Activated naive CD4-positive, alpha-beta T cell treated with anti-CD3 and anti-CD28 coated beads, Interleukin-2, amount 50 U/mL, for 72 hours (primary cell): ENCODE measurements at regions not wholly inside any gene's neighbourhood (a gene's known extent, or its start where the extent isn't known, plus 50 kb on each side); places are given as distances from the start of the nearest gene placed in this dataset.
"Not testable (repeated sequence)": the region's sequence is repeated elsewhere in the genome, so short reads cannot be mapped to it uniquely, and the experiment has no call there.

Experiments used
- ATAC-seq, 2 donors: fragments of 150-1000 bp; cut with Tn5 transposase; 2 replicates each; pipeline ENCODE4 v1.10.0; 2021; ENCODE audit warnings: mild to moderate bottlenecking in 2 of 2, moderate library complexity in 2 of 2
- DNase-seq, 2 donors: peaks; one replicate each; pipeline ENCODE4 v3.0.0; 2021 to 2022; ENCODE audit warnings: low spot score in 2 of 2
- H3K27ac Mint-ChIP-seq, 2 donors: one replicate each; pipeline ENCODE4 v1.8.0; 2022; ENCODE audit warnings: mild to moderate bottlenecking in 2 of 2, mixed read lengths in 2 of 2
- H3K36me3 Mint-ChIP-seq, 2 donors: one replicate each; pipeline ENCODE4 v1.8.0; 2022; ENCODE audit warnings: mixed read lengths in 2 of 2
- H3K9me3 Mint-ChIP-seq, 2 donors: one replicate each; pipeline ENCODE4 v1.8.0; 2022; ENCODE audit warnings: mixed read lengths in 2 of 2

DNA sequence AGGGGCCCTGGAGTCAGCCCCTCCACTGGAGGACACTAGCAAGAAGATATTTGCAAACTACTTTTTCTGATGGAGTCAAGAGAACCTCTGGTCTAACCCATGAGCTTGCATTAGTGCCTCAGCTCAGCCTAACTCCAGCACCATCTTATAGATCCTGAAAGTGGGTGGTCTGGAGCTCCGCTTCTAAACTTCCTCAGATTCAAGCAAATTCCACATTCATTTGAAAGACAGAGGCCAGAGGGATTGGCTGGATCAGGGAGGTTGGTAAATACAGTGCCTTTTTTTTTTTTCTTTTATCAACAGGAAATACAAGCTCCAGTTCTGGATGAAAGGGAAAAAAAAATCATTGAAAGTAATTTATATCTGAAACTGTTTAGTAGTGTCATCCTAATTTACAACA lies 99.9 kb downstream of the ENC1 start:
- no peak overlapping the region for H3K27ac Mint-ChIP-seq
- no peak for ATAC-seq

DNA sequence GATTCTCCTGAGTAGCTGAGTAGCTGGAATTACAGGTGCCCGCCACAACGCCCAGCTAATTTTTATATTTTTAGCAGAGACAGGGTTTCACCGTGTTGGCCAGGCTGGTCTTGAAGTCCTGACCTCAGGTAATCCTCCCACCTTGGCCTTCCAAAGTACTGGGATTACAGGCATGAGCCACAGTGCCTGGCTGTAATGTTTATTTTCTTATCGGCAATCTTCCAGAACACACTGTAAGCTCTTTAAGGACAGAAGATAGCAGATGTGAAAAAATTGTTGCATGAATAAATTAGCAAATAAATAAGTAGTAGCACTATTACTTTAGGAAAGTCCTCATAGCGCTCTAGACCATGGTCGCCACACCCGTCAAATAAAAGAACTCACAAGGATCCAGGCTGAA lies 100.5 kb downstream of the ENC1 start:
- H3K9me3 Mint-ChIP-seq: no peaks in the 10 kb centered on the region

More for the DNA sequence above, 99.9 kb downstream of the ENC1 start:
- Mint-ChIP-seq H3K9me3 (no peaks in the 10 kb centered on the region), H3K36me3 (no peaks in the 10 kb centered on the region)
- no peak for DNase-seq

GRCh38 chr5:74538206-74538661 lies 102.3 kb downstream of the ENC1 start:
- H3K36me3 Mint-ChIP-seq: peaks cover 0 to 14% of the 10 kb centered on the region in 2 donors
- no peak for DNase-seq
- no peak for ATAC-seq
- H3K9me3 Mint-ChIP-seq: peaks cover 7 to 11% of the 10 kb centered on the region in 2 donors
- no peak overlapping the region for H3K27ac Mint-ChIP-seq

More for the DNA sequence above, 100.5 kb downstream of the ENC1 start:
- ATAC-seq: no peak
- DNase-seq: no peak
- Mint-ChIP-seq H3K27ac (no peak overlapping the region), H3K36me3 (no peaks in the 10 kb centered on the region)

DNA sequence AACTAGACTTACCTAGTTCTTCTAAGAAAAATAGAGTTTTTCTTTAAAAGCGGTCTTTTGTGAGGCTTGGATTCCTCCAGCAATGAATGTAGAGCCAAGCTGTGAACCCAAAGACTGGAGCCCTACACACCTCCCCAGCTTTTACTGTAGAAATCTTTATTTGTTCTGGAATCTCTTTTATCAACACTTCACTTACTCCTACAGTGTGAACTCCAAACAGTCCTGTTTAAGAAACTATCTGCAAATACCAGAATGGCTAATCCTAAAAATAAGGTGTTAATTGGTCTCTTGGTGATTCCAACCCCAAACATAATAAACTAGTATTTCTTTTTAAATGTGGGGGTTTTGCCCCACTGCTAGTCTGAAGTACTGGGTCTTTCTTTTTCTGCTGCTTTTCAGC lies 103.9 kb downstream of the ENC1 start:
- ATAC-seq (no peak), DNase-seq (no peak)
- H3K27ac Mint-ChIP-seq: no peak overlapping the region
- H3K36me3 Mint-ChIP-seq: peaks cover 0 to 18% of the 10 kb centered on the region in 2 donors
- H3K9me3 Mint-ChIP-seq: peaks cover 11 to 16% of the 10 kb centered on the region in 2 donors

DNA sequence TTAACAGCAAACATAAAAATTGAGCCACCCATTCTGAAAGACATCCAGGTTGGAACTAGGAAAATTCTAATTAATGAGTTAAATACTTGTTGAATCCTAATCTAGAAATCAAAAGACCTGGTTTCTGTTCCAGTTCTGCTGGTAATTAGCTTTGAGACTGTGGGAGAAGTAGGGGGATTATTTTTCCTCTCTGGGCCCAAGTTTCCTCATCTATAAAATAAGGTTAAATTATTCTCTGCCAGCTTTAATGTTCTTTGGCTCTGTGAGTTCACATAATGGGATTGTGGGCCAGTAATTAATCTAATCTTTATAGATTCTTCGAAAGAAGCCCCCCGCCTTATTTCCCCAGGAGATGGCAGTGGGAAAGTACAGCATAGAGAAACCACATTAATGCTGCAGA lies 104.6 kb downstream of the ENC1 start:
- ATAC-seq (no peak), DNase-seq (no peak)
- peaks cover 11 to 16% of the 10 kb centered on the region in 2 donors for H3K9me3 Mint-ChIP-seq
- peaks cover 0 to 18% of the 10 kb centered on the region in 2 donors for H3K36me3 Mint-ChIP-seq
- no peak overlapping the region for H3K27ac Mint-ChIP-seq

DNA sequence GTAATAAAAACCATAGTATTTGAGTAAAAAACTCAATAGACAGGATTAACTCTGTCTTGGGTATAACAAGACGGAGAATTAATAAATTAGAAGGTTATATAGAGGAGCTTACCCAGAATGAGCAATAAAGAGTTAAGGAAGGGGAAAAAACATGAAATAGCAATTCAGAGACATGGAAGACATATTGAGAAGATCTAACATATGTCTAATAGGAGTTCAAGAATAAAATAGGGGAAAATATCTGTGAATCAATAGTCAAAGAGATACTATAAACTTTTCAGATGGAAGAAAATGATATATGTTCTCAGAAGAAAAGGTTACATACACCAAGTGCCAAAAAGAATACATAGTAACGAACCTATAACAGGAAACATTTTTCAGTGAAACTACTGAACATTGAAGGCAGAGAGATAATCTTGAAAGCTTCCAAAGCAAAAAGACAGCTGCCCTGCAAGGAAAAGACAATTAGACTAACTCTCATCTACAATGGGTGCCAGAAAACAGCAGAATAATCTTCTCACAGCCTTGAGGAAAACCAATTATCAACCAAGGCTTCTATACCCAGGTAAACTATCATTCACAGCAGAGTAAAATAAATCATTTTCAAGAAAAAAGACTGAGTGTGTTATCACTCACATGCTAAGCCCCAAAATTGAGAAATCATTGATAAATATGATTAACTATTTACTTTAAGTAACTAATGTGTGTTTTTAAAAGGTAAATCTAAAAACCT lies 106.0 kb downstream of the ENC1 start:
- H3K36me3 Mint-ChIP-seq: peaks cover 0 to 18% of the 10 kb centered on the region in 2 donors

DNA sequence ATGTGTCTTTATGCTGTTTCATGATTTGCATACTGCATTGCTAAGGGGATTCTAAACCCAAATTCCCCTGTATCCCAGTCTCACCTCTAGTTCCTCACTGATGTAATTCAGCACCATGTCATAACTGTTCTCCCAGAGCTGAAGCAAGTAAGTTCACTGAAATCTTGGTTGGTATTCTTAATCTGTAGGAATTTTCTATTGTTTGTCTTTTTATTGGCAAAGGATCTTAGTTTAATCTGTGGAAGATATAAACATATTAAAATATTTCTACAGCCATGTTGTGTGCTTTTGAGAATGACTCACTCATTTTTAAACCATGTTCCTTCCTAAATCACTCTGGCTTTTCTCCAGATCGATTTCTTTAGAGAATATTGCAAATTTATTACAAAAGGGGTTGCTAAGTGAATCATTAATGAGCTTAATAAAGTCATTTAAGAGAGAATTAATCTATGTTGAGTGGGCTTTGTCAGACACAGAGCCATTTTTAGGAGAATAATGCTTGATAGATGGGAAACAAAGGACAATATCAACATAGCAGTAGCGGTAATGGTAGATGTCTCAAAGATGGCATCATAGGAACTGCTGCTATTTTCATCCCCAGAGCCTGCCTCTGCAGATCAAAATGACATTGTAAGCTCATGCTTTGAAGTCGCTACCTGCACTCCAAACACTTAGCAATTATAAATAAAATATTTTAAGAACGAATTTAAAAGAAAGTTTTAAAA lies 110.0 kb downstream of the ENC1 start:
- Mint-ChIP-seq H3K36me3 (peaks cover 0 to 21% of the 10 kb centered on the region in 2 donors), H3K9me3 (peaks cover 11 to 16% of the 10 kb centered on the region in 2 donors), H3K27ac (no peak overlapping the region)
- ATAC-seq: no peak
- DNase-seq: no peak

More for the DNA sequence above, 106.0 kb downstream of the ENC1 start:
- Mint-ChIP-seq H3K9me3 (peaks cover 11 to 16% of the 10 kb centered on the region in 2 donors), H3K27ac (no peak overlapping the region)
- ATAC-seq (no peak), DNase-seq (no peak)

GRCh38 chr5:74529101-74529500 lies 111.4 kb downstream of the ENC1 start:
- H3K36me3 Mint-ChIP-seq: peaks cover 0 to 28% of the 10 kb centered on the region in 2 donors
- ATAC-seq (no peak), DNase-seq (no peak)
- H3K27ac Mint-ChIP-seq: no peak overlapping the region
- peaks cover 9 to 18% of the 10 kb centered on the region in 2 donors for H3K9me3 Mint-ChIP-seq

DNA sequence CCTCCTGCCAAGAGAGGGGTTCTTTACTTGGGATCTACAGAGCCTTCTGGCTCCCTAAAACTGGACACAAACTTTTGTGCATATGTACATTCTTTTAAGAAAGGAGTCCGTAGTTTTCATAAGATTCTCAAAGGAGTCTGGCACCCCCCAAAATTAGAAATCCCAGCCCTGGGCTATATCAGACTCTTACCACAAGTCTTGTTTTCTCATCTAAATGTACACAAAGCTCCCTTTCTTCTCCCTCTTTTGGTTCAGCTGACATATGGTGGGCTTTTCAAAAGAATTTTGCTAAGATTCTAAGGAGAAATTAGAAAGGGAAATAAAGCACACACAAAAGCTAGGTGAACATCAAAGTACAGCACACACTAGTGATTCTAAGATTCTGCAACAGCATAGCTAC lies 114.4 kb downstream of the ENC1 start:
- Mint-ChIP-seq H3K36me3 (peaks cover 14 to 38% of the 10 kb centered on the region in 2 donors), H3K9me3 (peaks cover 19 to 23% of the 10 kb centered on the region in 2 donors), H3K27ac (no peak overlapping the region)
- ATAC-seq: no peak
- no peak for DNase-seq

- Mint-ChIP-seq H3K36me3 (peaks cover 14 to 38% of the 10 kb centered on the region in 2 donors), H3K9me3 (peaks cover 19 to 23% of the 10 kb centered on the region in 2 donors)
- ATAC-seq, H3K27ac Mint-ChIP-seq, DNase-seq: not testable (repeated sequence)
These were observed 115.8 kb downstream of the ENC1 start for GRCh38 chr5:74524767-74525166.

GRCh38 chr5:74523698-74524097 lies 116.8 kb downstream of the ENC1 start:
- ATAC-seq, H3K27ac Mint-ChIP-seq, DNase-seq: not testable (repeated sequence)
- Mint-ChIP-seq H3K9me3 (peaks cover 19 to 23% of the 10 kb centered on the region in 2 donors), H3K36me3 (peaks cover 14 to 38% of the 10 kb centered on the region in 2 donors)

DNA sequence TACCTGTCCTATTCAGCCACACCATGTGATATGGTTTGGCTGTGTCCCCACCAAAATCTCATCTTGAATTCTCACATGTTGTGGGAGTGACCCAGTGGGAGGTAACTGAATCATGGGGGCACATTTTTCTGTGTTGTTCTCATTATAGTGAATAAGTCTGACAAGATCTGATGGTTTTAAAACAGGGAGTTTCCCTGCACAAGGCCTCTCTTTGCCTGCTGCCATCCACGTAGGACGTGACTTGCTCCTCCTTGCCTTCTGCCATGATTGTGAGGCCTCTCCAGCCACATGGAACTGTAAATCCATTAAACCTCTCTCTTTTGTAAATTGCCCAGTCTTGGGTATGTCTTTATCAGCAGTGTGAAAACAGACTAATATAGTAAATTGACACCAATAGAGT lies 117.7 kb downstream of the ENC1 start:
- peaks cover 19 to 23% of the 10 kb centered on the region in 2 donors for H3K9me3 Mint-ChIP-seq
- not testable (repeated sequence) for ATAC-seq, DNase-seq, H3K27ac Mint-ChIP-seq
- H3K36me3 Mint-ChIP-seq: peaks cover 14 to 38% of the 10 kb centered on the region in 2 donors

DNA sequence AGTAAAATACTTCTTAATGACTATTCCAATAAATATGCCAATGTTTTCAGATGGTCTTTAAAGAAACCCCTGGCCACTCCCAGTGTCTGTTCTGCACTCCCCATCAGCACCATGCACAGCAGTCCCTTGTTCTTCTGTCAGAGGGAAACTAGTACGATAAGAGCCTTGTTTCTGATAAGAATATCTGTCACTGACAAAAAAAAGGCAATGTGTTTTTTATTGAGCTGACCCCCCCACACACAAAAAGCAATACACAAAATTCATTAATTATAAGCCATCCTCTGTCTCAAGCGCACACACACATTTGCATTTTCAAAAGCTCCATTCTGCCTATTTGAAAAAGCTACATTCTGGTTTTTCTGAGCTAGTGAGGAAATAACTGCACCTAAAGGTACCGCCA lies 119.1 kb downstream of the ENC1 start:
- Mint-ChIP-seq H3K36me3 (peaks cover 14 to 38% of the 10 kb centered on the region in 2 donors), H3K27ac (no peak overlapping the region), H3K9me3 (peaks cover 19 to 23% of the 10 kb centered on the region in 2 donors)
- DNase-seq: no peak
- no peak for ATAC-seq

- no peak overlapping the region for H3K27ac Mint-ChIP-seq
- peaks cover 14 to 17% of the 10 kb centered on the region in 2 donors for H3K9me3 Mint-ChIP-seq
- ATAC-seq (no peak), DNase-seq (no peak)
- H3K36me3 Mint-ChIP-seq: peaks cover 14 to 28% of the 10 kb centered on the region in 2 donors
These were observed 120.8 kb downstream of the ENC1 start for GRCh38 chr5:74519679-74520078.

- ATAC-seq: no peak
- Mint-ChIP-seq H3K9me3 (peaks cover 14 to 16% of the 10 kb centered on the region in 2 donors), H3K36me3 (peaks cover 14 to 23% of the 10 kb centered on the region in 2 donors), H3K27ac (no peak overlapping the region)
- DNase-seq: no peak
These were observed 121.4 kb downstream of the ENC1 start for GRCh38 chr5:74519161-74519571.

DNA sequence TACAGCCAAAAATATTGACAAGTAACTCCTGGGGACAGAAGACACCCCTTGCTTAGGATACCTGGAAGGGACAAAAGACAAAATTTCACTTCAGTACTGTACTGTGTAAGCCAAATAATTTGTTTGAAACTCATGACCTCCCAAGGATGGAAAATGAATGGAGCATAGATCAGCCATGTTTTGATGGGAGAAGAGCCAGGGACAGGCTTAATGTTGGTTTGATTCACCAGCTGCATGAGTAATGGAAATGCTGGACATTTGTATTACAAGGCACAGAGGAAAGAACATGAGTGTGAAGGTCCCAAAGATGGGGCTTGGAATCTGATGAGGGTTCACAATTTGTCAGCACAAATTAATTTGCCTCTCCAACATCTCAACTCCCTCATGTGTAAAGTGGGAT lies 122.8 kb downstream of the ENC1 start:
- no peak for ATAC-seq
- no peak overlapping the region for H3K27ac Mint-ChIP-seq

GRCh38 chr5:74516211-74516636 lies 124.3 kb downstream of the ENC1 start:
- ATAC-seq (no peak), DNase-seq (no peak)
- Mint-ChIP-seq H3K27ac (no peak overlapping the region), H3K9me3 (no peaks in the 10 kb centered on the region), H3K36me3 (no peaks in the 10 kb centered on the region)

More for the DNA sequence above, 122.8 kb downstream of the ENC1 start:
- Mint-ChIP-seq H3K36me3 (peaks cover under 1 to 8% of the 10 kb centered on the region in 2 donors), H3K9me3 (peaks cover 0 to 8% of the 10 kb centered on the region in 2 donors)
- DNase-seq: no peak
